K562 (cell line): ENCODE measurements at regions not wholly inside any gene's neighbourhood (a gene's known extent, or its start where the extent isn't known, plus 50 kb on each side); places are given as distances from the start of the nearest gene placed in this dataset.

Experiments
- ARID3A ChIP-seq: IDR thresholded peaks from 2 replicates; pipeline ENCODE4 v1.6.1; 2012; ENCODE audit warnings: low read depth, low read length, improper control_type of control experiment, borderline replicate concordance
- BDP1 ChIP-seq: IDR thresholded peaks from 3 replicates; pipeline ENCODE4 v1.6.1; 2011; ENCODE audit not compliant: insufficient read length, insufficient read depth
- HLTF ChIP-seq: fragments of 450-650 bp; IDR thresholded peaks from 2 replicates; pipeline ENCODE4 v1.6.1; 2016
- HMGN3 ChIP-seq: IDR thresholded peaks from 2 replicates; pipeline ENCODE4 v1.6.1; 2011; ENCODE audit warnings: borderline replicate concordance, low read depth, mild to moderate bottlenecking, mixed read lengths, low read length; ENCODE audit not compliant: insufficient read length; ENCODE audit errors: extremely low read depth
- HOXB6 ChIP-seq: fragments of 250-450 bp; sonication (Bioruptor Pico); IDR thresholded peaks from 2 replicates; pipeline ENCODE4 v1.5.1; 2022; ENCODE audit warnings: mild to moderate bottlenecking, borderline replicate concordance
- KHSRP ChIP-seq: fragments of 450-650 bp; IDR thresholded peaks from 2 replicates; pipeline ENCODE4 v1.6.1; 2017
- MAFF ChIP-seq: IDR thresholded peaks from 2 replicates; pipeline ENCODE4 v1.6.1; 2012; ENCODE audit warnings: low read length, improper control_type of control experiment
- NCOR1 ChIP-seq: fragments of 450-650 bp; IDR thresholded peaks from 2 replicates; pipeline ENCODE4 v1.6.1; 2016; ENCODE audit warnings: mild to moderate bottlenecking, moderate library complexity
- RBFOX2 ChIP-seq: fragments of 200-400 bp; formaldehyde crosslinking; IDR thresholded peaks from 2 replicates; pipeline ENCODE4 v1.6.1; 2017; ENCODE audit warnings: low read depth, mild to moderate bottlenecking, low read length, moderate library complexity
- SMAD1 ChIP-seq: fragments of 150-350 bp; IDR thresholded peaks from 2 replicates; pipeline ENCODE4 v1.6.1; 2014; ENCODE audit warnings: low read length, low read depth; ENCODE audit not compliant: partially characterized antibody
- SNRNP70 ChIP-seq: fragments of 200-400 bp; formaldehyde crosslinking; optimal IDR thresholded peaks from 2 replicates; pipeline ENCODE3; 2017; ENCODE audit warnings: low read depth, low read length
- ZNF143 ChIP-seq: sonication (generic); formaldehyde crosslinking; IDR thresholded peaks from 2 replicates; pipeline ENCODE4 v1.9.0; 2022; ENCODE audit warnings: mild to moderate bottlenecking, missing genetic modification reagents
- ZSCAN29 ChIP-seq: fragments of 450-650 bp; IDR thresholded peaks from 2 replicates; pipeline ENCODE4 v1.6.1; 2017
- TF ChIP-seq, protein P1 (sequence below): sonication (generic); formaldehyde crosslinking; IDR thresholded peaks from 2 replicates; pipeline ENCODE4 v1.9.0; 2022; ENCODE audit warnings: mild to moderate bottlenecking, missing genetic modification reagents
- TF ChIP-seq, protein P2 (sequence below): fragments of 450-650 bp; conservative IDR thresholded peaks from 2 replicates; pipeline ENCODE4 v1.6.1; 2016; ENCODE audit warnings: missing genetic modification characterization, low read depth, mild to moderate bottlenecking, missing compliant biosample characterization, moderate library complexity

DNA sequence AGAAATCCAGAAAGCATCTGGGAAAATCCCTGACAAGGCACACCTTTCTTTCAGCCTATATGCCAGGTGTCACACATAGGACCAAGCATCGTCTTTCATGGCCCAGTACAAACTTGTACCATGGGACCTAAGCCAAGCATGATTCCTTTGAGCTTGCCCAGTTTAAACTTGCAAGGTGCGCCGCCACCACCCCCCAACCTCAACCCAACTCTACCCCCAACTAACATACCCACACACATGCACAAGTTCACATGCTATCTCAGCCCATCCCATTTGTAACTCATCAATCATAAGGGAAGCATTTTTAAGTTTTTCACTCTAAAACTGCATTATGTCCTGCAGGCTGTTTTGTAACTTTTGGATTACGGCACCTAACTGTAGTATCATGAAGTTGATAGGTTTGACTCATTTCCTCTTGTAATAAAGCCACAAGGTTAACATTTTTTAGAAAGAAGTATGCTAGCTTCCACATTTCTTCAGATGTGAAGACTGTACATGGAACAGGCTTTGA, 145.9 kb upstream of the FST start (continued):
- TF ChIP-seq ARID3A: no peak
- no peak for TF ChIP-seq SMAD1
- no peak for TF ChIP-seq ZSCAN29
- TF ChIP-seq, protein P1, sequence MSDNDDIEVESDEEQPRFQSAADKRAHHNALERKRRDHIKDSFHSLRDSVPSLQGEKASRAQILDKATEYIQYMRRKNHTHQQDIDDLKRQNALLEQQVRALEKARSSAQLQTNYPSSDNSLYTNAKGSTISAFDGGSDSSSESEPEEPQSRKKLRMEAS (CRISPR knock-in tag): no peak
- TF ChIP-seq RBFOX2: no peak
- no peak for TF ChIP-seq BDP1
- no peak for TF ChIP-seq ZNF143 (CRISPR knock-in tag)
- TF ChIP-seq KHSRP: no peak
- no peak for TF ChIP-seq HOXB6 (CRISPR knock-in tag)
- TF ChIP-seq, protein P2, sequence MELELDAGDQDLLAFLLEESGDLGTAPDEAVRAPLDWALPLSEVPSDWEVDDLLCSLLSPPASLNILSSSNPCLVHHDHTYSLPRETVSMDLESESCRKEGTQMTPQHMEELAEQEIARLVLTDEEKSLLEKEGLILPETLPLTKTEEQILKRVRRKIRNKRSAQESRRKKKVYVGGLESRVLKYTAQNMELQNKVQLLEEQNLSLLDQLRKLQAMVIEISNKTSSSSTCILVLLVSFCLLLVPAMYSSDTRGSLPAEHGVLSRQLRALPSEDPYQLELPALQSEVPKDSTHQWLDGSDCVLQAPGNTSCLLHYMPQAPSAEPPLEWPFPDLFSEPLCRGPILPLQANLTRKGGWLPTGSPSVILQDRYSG (tag): no peak
- no peak for TF ChIP-seq MAFF
- TF ChIP-seq HLTF: no peak
- no peak for TF ChIP-seq NCOR1
- TF ChIP-seq SNRNP70: no peak
- TF ChIP-seq HMGN3: no peak
- TF ChIP-seq, all 486 proteins: peak for 0
